Testis (tissue), 2 donors: ENCODE measurements at regions not wholly inside any gene's neighbourhood (a gene's known extent, or its start where the extent isn't known, plus 50 kb on each side); places are given as distances from the start of the nearest gene placed in this dataset.

Experiments
- CTCF ChIP-seq, 3 experiments: fragments of 450-650 bp in 2 of 3; fragments of 200-600 bp in 1 of 3; sonication (generic) in 1 of 3; IDR thresholded peaks; one replicate each; pipeline ENCODE4 v1.5.1; 2016 to 2019; ENCODE audit warnings: antibody characterized with exemption in 3 of 3, mild to moderate bottlenecking in 2 of 3, moderate library complexity in 1 of 3
- POLR2A ChIP-seq: fragments of 450-650 bp; IDR thresholded peaks from one replicate; pipeline ENCODE4 v1.6.1; 2017; ENCODE audit warnings: antibody characterized with exemption, mild to moderate bottlenecking, moderate library complexity

GRCh38 chrX:46381630-46382029 is 163.6 kb downstream of the ZNF674 start:
- TF ChIP-seq CTCF (IDR thresholded peaks at IDR 0.05) (no peak), POLR2A (no peak)
